CD4-positive, alpha-beta T cell treated with Interleukin-12 subunit alpha and Interleukin-12 subunit beta, for 1 hour (primary cell): ENCODE measurements at regions not wholly inside any gene's neighbourhood (a gene's known extent, or its start where the extent isn't known, plus 50 kb on each side); places are given as distances from the start of the nearest gene placed in this dataset.

Experiments
- DNase-seq: peaks from one replicate; pipeline ENCODE4 v3.0.0-alpha.2; 2020

DNA sequence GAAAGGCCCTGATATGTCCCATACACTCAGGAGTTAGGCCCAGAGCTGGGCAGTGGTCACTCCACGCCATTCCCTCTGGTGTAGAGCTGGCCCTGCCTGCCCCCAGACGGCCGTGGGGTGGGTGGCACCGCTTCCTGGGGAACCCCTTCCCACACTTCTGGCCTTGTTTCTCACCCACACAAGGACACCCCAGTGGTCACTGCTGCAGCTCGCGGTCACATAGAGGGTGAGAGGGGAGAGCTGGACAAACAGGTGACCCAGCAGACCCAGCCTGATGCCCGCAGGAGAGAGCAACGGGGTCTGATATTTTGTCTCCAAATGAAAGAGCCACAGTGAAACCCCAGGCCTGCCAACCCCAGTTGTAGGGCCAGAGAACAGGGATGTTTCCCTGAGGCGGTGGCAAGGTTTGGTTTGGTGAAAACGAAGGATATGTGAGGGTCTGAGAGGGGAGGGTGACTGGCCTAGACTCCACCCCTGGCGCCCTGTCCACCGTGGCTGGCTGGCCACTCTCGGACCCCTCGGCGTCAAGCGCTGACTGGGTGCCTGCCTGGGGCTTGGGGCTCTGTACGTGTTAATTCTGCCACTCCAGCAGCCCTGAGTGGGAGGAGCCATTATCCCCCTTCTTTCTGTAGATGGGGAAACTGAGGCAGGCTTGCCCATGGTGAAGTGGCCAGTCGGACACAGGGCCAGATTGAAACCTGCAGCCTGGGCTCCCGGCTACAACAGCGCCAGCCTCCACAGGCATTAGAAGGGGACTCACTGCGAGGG is 71.0 kb upstream of the PPARA start:
- no peak for DNase-seq

DNA sequence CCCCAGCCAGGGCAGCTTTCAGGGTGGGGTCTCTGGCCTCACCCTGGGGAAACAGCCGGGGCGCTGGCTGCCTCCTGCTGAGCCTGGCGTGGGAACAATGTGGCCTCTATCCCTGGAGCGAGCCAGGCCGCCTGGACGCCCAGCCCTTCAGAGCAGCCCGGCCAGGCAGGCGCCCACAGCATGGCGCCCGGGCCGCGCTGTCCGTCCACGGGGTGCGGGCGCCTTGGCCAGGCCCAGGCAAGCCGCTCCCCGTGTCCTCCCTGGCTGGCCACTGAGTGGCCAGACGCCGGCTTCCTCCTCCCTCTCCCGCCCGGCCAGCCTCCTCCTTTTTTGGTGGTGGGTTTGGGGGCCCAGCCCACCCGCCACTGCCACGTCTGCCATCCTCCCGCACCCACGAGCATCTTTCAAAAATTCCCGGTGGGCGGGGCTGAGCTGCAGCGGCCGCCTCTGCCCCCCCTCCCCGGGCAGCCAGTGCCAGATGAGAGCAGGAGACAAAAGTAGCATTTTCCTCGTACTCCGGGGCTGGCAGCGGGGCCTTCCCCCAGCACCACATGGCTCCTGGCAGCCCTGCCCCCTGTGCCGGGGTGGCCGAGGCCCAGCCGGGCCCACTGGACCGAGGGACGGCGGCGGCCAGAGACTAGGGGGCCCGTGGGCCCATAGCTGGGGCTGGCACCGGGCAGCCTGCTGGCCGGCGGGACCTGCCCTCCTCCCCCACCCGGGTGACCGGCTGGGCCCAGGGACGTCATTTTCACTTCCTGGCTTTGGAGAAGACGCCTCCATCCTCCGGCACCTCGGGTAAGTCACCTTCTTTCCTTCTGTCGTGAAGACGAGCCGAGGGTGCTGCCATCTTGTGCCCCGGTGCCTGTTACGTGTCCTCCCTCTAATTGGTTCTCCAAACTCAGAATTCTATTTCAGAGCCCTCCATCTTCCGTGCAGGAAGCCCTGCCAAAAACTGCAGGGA is 70.2 kb upstream of the PPARA start:
- DNase-seq: no peak

- DNase-seq: no peak
Observed at GRCh38 chr22:46081036-46081830, 69.1 kb upstream of the PPARA start.

GRCh38 chr22:46081831-46082210 is 68.5 kb upstream of the PPARA start:
- DNase-seq: no peak

DNA sequence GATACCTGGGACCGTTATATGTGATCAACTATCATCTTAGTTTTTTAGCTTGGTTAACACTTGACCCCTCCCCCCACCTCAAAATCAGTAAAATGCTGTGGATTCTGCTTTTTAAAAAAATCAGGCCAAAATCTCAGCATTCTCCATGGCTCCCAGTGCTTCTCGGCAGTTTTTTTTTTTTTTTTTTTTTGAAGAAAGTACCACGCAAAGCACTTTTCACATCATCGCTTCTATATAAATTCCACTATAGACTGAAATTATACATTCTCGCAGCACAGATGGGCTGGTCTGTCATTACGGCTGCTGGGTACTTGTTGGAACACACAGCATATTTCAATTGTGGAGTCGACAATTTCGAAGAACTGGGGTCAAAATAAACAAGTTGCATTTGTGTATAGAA is 67.7 kb upstream of the PPARA start:
- DNase-seq: no peak

- no peak for DNase-seq
Observed at GRCh38 chr22:46083383-46084350, 66.7 kb upstream of the PPARA start.

DNA sequence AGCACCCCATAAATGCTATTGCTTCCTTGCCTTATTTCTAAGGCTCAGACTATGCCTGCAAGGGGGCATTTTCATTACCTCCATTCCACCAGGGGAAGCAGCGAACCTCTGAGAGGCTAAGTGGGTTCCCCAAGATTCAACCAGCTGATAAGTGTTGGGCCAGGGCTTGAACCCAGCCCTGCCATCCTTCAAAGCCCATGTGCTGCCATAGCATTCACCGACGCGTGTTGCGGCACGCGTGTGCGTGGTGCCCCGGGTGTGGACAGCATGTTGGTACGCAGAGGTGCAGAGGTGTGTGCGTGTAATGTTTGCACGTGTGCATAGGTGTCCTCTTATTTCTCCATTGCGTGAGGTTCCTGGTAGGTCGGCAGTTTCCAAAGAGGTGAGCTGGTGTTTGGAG is 66.0 kb upstream of the PPARA start:
- no peak for DNase-seq

DNA sequence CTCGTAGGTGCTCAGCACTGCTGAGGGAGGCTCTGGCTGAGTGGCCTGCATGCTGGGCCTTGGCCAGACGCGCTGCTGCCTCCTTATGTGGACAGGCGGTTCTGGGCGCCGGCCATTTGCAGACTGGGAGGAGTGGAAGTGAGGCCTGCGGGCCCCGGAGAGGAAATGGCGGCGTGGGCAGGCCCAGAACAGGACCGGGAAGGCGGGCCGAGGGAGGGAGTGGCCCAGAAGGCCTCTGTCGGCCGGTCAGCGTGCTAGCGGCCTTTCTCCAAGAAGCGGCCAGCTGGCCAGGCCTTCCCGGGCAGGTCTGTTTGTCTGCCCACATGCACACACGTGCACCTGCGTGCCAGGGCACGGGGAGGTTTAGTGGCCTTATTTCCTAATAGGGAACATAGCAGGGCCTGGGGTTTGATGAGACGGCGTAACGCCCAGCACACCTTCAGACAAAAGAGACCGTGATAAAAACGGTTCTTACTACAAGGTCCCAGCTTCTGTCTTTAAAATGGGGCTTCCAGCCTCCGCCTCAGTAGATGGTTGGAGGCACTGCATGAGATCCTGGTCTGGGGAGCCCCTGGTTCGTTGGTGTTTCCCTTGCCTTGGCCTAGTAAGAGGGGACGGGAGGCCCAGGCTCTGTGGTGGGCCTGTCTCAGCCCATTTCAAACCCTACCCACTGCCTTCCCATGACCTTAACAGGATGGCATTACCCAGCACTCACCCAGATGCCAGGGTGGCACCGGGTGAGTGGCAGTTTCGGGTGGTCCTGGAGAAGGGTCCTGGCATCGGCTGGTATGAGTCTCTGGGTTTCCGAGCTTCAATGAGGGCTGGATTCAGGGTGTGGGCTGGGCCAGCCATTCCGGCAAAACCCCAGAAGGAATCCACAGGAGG is 65.1 kb upstream of the PPARA start:
- DNase-seq: no peak

GRCh38 chr22:46085828-46086576 is 64.3 kb upstream of the PPARA start:
- DNase-seq: no peak

DNA sequence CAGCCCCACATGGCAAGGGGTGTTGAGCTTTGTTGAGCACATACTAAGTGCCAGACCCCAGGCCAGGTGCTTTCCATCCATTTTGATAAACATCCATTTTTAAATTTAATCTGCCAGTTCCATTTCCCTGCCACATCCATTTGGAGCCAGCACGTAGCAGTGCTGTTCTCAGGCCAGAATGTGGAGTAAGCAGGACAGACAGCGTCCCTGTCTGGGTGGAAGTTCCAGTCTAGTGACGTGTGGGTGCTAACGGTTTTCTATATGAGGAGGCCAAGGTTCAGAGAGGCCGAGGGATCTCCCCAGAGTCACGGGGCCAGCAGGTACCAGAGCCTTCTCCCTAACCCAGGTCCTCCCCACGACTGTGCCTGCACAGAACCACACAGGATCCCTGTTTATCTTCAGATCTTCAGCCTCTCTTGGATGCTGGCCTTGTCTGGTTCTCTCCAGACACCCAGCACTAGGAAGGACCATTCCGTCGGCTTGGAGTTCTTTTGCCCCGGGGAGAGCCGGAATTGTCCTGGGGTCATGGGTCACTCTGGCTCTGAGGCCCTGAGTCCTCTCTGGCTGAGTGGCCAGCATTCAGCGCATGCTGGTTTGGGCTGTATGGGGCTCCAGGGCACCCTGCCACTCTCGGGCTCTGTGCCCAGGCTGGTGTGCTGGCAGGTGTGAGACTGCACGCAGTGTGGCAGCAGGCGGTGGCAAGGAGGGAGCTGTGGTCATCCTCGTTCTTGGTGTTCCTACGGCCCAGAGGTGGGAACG is 63.6 kb upstream of the PPARA start:
- no peak for DNase-seq

DNA sequence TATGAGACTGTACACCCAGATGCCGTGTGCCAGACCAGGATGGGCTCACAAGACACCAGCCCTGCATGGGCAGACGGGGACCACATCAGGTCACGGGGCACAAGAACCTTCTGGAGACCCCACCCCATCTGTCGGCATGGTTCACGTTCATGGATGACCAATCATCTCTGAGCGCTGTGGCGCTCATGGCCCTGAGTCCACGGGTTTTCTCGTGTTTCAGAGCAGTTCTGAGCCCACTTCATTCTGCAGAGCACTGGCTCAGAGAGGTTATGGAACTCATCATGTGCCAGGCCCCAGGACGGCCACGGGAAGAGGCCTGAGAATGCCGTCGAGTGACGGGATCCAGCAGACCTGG is 63.0 kb upstream of the PPARA start:
- DNase-seq: no peak

DNA sequence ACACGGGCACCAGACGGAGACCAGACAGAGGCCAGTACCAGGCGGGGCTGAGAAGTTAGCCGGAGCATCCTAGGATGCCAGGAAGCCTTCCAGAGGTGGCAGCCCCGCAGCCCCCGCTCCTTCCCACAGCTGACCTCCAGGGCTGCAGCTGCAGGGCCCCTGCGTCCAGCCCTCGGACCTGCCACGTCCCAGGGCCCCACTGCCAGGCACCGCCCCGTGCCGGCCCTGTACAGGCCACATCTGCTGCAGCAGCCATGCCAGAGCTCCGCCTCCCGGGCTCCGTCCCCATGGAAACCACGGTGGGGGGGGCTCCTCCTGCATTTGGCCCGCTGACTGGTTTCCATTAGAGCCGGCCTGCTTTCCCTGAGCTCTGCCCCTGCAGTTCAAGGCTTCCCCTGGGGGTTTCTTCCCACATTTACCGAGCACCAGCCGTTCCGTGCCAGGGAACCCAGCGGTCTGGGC is 62.5 kb upstream of the PPARA start:
- DNase-seq: no peak

GRCh38 chr22:46088541-46089311 is 61.6 kb upstream of the PPARA start:
- no peak for DNase-seq

GRCh38 chr22:46089426-46090035 is 60.8 kb upstream of the PPARA start:
- no peak for DNase-seq

DNA sequence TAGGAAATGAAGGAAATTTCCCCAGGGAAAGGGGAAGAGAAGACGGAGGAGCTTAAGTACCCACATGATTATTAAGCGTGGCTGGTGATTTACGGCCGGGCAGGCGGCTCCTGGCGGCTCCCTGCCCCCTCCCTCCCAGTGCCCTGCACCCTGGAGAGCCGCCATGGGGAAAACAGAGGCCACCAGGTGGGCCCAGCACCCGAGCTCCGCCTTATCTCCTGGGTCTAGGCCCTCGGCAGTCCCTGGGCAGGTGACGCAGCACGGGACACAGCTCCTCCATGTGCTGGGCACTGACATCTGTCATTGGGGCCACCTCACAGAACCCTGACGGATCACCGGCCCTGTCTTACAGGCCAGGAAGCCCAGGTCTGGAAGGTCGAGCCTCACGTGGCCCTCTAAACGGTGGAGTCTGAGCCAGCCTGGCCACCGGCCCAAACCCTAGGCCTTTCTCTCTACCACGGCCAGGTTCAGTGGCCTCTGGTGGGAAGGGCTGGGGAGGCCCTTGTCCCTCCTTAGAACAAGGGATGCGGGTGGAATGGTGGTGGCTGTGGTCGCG is 60.2 kb upstream of the PPARA start:
- DNase-seq: no peak

- no peak for DNase-seq
Observed at GRCh38 chr22:46090631-46091201, 59.6 kb upstream of the PPARA start.

- no peak for DNase-seq
Observed at GRCh38 chr22:46091277-46091977, 58.9 kb upstream of the PPARA start.
